Stimulated activated CD4-positive, alpha-beta T cell treated with anti-CD3 and anti-CD28 coated beads, Interleukin-12 subunit alpha, Interleukin-12 subunit beta, amount 100 ng/mL, for 48 hours (primary cell): ENCODE measurements at regions not wholly inside any gene's neighbourhood (a gene's known extent, or its start where the extent isn't known, plus 50 kb on each side); places are given as distances from the start of the nearest gene placed in this dataset.
A peak's percentile ranks its signal among the peaks of the same experiment; 100 is the strongest.
"Not testable (repeated sequence)": the region's sequence is repeated elsewhere in the genome, so short reads cannot be mapped to it uniquely, and the experiment has no call there.

Experiments used
- DNase-seq, 3 donors: peaks; one replicate each; pipeline ENCODE4 v3.0.0-alpha.2; 2020; ENCODE audit warnings: low read depth in 2 of 3, low spot score in 1 of 3

GRCh38 chr7:149683181-149683580 lies 90.2 kb downstream of the ZNF467 start:
- no peak for DNase-seq

- DNase-seq, result no peak
These were observed 91.3 kb downstream of the ZNF467 start for GRCh38 chr7:149682038-149682437.

GRCh38 chr7:149681274-149681673 lies 92.1 kb downstream of the ZNF467 start:
- no peak for DNase-seq

GRCh38 chr7:149680331-149681025 lies 92.9 kb downstream of the ZNF467 start:
- DNase-seq, result no peak

- not testable (repeated sequence) for DNase-seq
These were observed 98.5 kb downstream of the ZNF467 start for GRCh38 chr7:149674728-149675385.

GRCh38 chr7:149673006-149673405 lies 100.4 kb downstream of the ZNF467 start:
- no peak for DNase-seq

- DNase-seq, result no peak
These were observed 103.1 kb downstream of the ZNF467 start for GRCh38 chr7:149670288-149670687.

- no peak for DNase-seq
These were observed 104.1 kb downstream of the ZNF467 start for GRCh38 chr7:149669121-149669818.

- DNase-seq, result no peak
These were observed 106.9 kb downstream of the ZNF467 start for GRCh38 chr7:149666360-149666945.

- DNase-seq, result not testable (repeated sequence)
These were observed 107.8 kb downstream of the ZNF467 start for GRCh38 chr7:149665618-149666017.

GRCh38 chr7:149664666-149665065 lies 108.7 kb downstream of the ZNF467 start:
- DNase-seq, result no peak

- DNase-seq, result no peak
These were observed 109.2 kb downstream of the ZNF467 start for GRCh38 chr7:149664176-149664575.

- DNase-seq, result peak; percentile 41 to 77 (median 58)
These were observed 110.7 kb downstream of the ZNF467 start for GRCh38 chr7:149662591-149663095.

- no peak for DNase-seq
These were observed 117.6 kb downstream of the ZNF467 start for GRCh38 chr7:149655784-149656183.

GRCh38 chr7:149654588-149654987 lies 118.8 kb downstream of the ZNF467 start:
- no peak for DNase-seq

GRCh38 chr7:149650190-149650589 lies 123.2 kb downstream of the ZNF467 start:
- DNase-seq, result not testable (repeated sequence)

- DNase-seq, result no peak
These were observed 128.6 kb downstream of the ZNF467 start for GRCh38 chr7:149644754-149645153.

- DNase-seq, result no peak
These were observed 130.8 kb downstream of the ZNF467 start for GRCh38 chr7:149642589-149642988.

GRCh38 chr7:149638566-149639320 lies 134.6 kb downstream of the ZNF467 start:
- DNase-seq, result no peak

- DNase-seq, result no peak
These were observed 135.3 kb downstream of the ZNF467 start for GRCh38 chr7:149637911-149638565.
